ENCODE measurements at regions not wholly inside any gene's neighbourhood (a gene's known extent, or its start where the extent isn't known, plus 50 kb on each side); places are given as distances from the start of the nearest gene placed in this dataset.

- DNase-seq (ENCODE audit: low spot score): no peak
Observed at GRCh38 chr10:88108115-88108610, 244.7 kb downstream of the PTEN start.

- no peak for DNase-seq (ENCODE audit: low spot score)
Observed at GRCh38 chr10:88110355-88110754, 246.9 kb downstream of the PTEN start.

GRCh38 chr10:88110822-88111221 is 247.4 kb downstream of the PTEN start:
- DNase-seq (ENCODE audit: low spot score): no peak

GRCh38 chr10:88111294-88111693 is 247.9 kb downstream of the PTEN start:
- no peak for DNase-seq (ENCODE audit: low spot score)

GRCh38 chr10:88113232-88113631 is 249.8 kb downstream of the PTEN start:
- DNase-seq (ENCODE audit: low spot score): no peak

GRCh38 chr10:88113657-88114272 is 250.3 kb downstream of the PTEN start:
- DNase-seq (ENCODE audit: low spot score): no peak

- DNase-seq (ENCODE audit: low spot score): peak; percentile 46
Observed at GRCh38 chr10:88114368-88114767, 250.9 kb downstream of the PTEN start.

- DNase-seq (ENCODE audit: low spot score): no peak
Observed at GRCh38 chr10:88115407-88115806, 252.0 kb downstream of the PTEN start.

GRCh38 chr10:88115968-88116367 is 252.5 kb downstream of the PTEN start:
- no peak for DNase-seq (ENCODE audit: low spot score)

GRCh38 chr10:88116481-88116880 is 253.1 kb downstream of the PTEN start:
- DNase-seq (ENCODE audit: low spot score): no peak

- DNase-seq (ENCODE audit: low spot score): no peak
Observed at GRCh38 chr10:88116971-88117626, 253.7 kb downstream of the PTEN start.

- DNase-seq (ENCODE audit: low spot score): no peak
Observed at GRCh38 chr10:88117869-88118632, 254.6 kb downstream of the PTEN start.

GRCh38 chr10:88118729-88119128 is 255.3 kb downstream of the PTEN start:
- DNase-seq (ENCODE audit: low spot score): no peak

GRCh38 chr10:88119160-88119559 is 255.7 kb downstream of the PTEN start:
- DNase-seq (ENCODE audit: low spot score): no peak

- DNase-seq (ENCODE audit: low spot score): no peak
Observed at GRCh38 chr10:88120075-88120474, 256.6 kb downstream of the PTEN start.

- DNase-seq (ENCODE audit: low spot score): no peak
Observed at GRCh38 chr10:88120599-88121333, 257.3 kb downstream of the PTEN start.

GRCh38 chr10:88121361-88121760 is 257.9 kb downstream of the PTEN start:
- no peak for DNase-seq (ENCODE audit: low spot score)

GRCh38 chr10:88122145-88122544 is 258.7 kb downstream of the PTEN start:
- DNase-seq (ENCODE audit: low spot score): no peak

GRCh38 chr10:88122576-88122975 is 259.2 kb downstream of the PTEN start:
- no peak for DNase-seq (ENCODE audit: low spot score)

- no peak for DNase-seq (ENCODE audit: low spot score)
Observed at GRCh38 chr10:88125766-88126165, 262.3 kb downstream of the PTEN start.

- DNase-seq (ENCODE audit: low spot score): no peak
Observed at GRCh38 chr10:88126699-88127098, 263.3 kb downstream of the PTEN start.

GRCh38 chr10:88127269-88127668 is 263.8 kb downstream of the PTEN start:
- no peak for DNase-seq (ENCODE audit: low spot score)

All from HuH-7.5 (cell line).